ENCODE measurements at regions not wholly inside any gene's neighbourhood (a gene's known extent, or its start where the extent isn't known, plus 50 kb on each side); places are given as distances from the start of the nearest gene placed in this dataset.

DNA sequence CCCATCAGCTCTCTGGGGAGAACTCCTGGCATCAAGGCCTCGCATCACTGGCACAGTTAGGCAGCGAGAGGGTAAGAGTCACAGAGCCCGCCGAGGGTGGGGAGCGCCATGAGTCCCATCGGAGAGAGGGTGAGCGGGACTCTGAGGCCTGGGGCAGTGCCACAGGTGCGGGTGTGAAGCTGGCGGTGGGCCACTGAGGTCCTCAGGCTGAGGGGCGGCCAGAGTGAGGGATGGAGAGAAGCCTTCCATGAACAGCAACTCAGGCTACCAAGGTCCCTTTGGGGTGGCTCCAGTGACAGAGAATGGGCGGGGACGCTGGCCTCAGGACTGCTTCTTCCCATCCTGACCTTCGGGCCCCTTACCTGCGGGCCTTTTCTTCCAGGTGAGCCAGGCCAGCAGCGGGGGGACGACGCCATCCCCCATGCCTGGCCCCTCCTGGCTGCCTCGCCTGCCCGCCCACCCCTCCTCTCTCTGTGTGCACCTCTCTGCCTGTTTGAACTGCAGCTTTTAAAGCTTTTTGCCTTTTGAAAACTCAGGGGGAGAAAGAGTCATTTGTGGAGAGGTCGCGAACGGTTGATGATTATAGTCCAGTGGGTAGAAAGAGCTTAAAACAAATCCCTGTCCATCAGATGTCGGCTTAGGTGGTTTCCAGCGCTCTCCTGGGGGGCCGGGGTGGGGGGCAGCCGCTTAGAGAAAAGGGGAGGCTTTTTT lies 149.3 kb upstream of the GSE1 start:
- no peak for DNase-seq

GRCh38 chr16:85464383-85465305 lies 148.5 kb upstream of the GSE1 start:
- DNase-seq = peak; percentile 69

DNA sequence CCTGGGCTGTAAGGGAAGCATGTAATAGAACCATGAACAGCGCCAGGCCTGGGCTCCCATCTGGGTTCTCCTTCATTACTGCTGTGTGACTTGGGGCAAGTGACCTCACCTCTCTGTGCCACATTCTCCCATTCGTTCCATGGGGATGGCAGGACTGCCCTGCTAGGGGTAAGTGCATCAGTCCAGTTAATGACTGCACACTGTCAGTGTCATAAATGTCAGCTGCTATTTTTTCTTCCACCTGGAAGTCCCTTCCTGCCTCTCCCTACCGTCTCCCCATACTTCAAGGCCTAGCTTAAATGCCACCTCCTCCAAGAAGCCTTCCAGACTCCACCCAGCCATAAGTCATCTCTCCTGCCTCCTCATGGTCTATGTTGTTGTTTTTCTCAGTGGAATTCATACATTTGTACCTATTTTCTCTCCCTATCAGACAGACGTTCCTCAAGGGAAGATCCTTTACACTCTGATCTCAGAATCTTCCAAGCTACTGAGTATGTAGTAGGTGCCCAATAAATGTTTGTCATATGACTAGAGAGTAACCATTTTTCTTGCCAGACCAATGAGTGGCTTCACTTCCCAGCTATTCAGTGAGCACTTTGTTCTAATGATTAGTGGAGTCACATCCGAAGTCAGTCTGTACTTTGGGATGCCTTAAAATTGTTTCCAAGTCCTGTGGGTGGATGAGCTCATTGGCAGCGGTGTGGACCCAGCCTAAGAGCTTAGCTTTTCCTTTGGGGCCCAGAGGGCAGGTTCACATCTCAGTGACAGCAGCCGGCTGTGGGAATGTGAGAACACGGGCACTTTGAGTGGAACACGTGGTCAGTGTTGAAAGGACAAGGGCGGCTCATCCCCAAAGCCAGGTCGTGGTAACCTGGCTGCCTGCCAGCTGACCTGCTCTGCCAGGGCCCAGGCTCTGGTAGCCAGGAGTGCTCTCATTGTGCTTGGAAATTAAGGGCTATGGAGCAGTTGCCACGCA lies 147.5 kb upstream of the GSE1 start:
- no peak for DNase-seq

GRCh38 chr16:85466304-85466700 lies 146.8 kb upstream of the GSE1 start:
- no peak for DNase-seq

- no peak for DNase-seq
These were observed 146.1 kb upstream of the GSE1 start for GRCh38 chr16:85466989-85467388.

GRCh38 chr16:85469929-85470590 lies 143.1 kb upstream of the GSE1 start:
- DNase-seq = no peak

GRCh38 chr16:85470873-85471272 lies 142.2 kb upstream of the GSE1 start:
- DNase-seq = no peak

DNA sequence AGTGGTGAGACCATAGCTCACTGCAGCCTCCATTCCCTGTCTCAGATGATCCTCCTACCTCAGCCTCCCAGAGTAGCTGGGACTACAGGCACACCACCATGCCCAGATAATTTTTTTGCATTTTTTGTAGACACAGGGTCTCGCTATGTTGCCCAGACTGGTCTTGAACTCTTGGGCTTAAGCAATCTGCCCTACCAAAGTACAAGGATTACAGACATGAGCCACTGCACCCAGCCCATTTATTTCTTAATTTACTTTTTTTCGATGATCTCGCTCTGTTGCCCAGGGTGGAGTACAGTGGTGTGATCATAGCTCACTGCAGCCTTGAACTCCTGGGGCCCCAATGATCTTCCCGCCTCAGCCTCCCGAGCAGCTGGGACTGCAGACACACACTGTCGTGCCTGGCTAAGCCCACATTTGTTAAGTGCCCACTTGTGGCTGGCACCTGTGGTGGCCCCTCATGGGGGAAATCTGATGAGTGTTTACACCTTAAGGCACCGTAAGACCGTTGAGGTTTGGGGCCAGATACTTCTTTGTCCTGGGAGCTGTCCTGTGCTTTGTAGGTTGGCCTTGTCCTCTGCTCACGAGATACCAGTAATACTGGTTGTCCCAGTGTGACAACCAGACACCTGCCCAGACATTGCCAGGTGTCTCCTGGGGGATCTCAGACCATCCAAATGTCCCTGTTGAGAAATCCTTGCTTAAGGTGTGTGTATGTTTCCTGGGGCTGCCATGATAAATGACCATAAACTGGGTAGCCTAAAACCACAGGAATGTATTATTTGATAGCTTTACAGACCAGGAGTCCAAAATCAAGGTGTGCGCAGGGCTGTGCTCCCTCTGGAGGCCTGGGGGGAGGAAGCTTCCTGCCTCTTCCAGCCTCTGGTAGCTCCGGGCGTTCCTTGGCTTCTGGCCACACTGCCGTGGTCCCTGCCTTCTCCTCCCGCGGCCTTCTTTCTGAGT lies 141.4 kb upstream of the GSE1 start:
- DNase-seq = peak; percentile 82

DNA sequence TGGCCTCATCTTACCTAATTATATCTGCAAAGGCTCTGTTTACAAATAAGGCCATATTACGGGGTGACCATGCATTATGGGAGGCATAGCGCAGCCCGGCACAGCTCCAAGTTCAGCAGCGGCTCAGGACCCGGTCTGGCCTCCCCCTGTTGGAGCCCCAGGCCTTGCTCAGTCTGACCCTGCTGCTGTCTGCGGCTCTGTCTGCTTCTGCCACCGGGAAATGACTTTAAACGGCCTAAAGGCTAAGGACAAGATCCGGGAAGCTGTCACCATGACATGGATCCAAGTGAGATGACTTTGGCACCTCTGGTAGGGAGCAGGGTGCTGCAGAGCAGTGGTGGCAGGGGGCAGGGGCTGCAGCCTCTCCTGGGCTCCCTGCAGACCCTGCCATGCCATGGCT lies 140.6 kb upstream of the GSE1 start:
- DNase-seq = no peak

- no peak for DNase-seq
These were observed 139.8 kb upstream of the GSE1 start for GRCh38 chr16:85473323-85473722.

DNA sequence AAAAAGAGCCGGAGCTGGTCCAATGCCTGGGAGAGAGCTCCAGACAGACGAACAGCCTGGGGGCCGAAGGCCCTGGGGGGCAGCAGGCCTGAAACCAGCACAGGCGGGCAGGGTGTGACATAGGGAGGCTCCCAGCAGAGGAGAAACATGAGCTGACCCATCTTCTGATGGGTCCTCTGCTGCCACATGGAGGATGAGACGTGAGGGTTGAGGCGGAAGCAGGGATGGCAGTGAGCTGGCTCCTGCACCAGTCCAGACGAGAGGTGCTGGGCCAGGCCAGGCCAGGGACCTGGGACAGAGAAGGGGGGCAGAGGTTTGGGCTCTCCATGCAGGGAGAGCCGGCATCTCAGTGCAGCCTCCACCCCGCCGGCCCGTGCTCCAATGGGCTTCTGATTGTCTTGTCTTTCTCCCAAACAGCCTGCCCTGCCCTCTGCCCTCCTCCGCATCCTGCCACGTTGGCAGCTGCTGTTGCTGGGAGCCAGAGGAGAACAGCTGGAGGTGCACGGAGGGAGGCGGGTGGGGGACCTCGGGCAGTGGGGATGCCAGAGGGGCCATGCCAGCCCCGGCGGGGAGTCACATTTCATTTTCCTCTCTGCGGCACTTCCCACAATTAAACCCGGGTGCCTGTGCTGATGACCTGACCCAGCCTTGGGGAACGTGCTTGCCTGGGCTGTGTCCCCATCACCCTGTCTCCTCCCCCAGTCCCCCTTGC lies 139.1 kb upstream of the GSE1 start:
- DNase-seq = peak; percentile 34

DNA sequence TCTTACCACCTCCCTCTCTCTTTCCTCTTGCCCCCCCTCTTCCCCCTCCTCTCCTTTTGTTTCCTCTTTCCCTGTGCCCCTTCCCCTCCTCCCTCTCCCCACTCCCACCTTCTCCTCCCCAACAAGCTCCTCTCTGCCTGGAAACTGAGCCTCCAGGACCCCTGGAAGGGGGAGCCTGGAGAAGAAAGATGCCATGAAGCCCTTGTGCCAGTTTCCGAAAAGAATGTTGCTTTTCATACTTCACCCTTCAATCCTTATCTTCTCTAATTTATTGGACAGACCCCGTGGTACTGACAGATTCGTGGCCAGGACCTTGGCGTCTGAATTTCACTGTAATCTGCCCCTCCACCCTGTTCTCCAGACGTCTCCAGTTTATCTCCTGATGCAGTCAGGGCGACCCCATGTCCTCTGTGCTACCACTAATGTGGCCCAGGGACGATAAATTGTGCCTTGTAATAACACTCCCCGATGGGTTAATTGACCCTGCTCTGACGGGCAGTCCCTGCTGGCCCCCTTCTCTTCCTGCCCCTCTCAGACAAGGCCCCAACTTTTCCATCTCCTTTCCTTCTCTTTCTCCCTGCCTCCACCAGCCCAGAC lies 138.4 kb upstream of the GSE1 start:
- no peak for DNase-seq

DNA sequence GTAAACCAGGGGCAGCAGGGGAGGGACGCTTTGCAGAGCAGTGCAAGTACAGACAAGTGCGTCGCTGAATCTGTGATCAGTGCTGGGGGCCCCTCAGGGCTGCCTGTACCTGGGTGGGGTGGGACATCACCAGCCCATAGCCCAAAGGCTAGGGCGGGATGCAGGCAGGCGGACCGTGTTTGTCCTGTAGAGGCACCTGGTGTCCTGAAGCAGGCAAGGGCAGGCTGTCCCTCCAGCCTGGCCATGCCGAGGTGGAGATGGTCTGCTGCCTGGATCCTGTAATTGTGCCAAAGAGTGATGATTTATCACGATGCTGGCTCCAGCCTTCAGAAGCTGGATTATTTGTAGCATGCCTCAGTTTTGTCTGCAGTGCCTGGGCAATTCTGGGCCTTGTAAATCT lies 137.9 kb upstream of the GSE1 start:
- DNase-seq = no peak

- DNase-seq = no peak
These were observed 137.3 kb upstream of the GSE1 start for GRCh38 chr16:85475691-85476300.

DNA sequence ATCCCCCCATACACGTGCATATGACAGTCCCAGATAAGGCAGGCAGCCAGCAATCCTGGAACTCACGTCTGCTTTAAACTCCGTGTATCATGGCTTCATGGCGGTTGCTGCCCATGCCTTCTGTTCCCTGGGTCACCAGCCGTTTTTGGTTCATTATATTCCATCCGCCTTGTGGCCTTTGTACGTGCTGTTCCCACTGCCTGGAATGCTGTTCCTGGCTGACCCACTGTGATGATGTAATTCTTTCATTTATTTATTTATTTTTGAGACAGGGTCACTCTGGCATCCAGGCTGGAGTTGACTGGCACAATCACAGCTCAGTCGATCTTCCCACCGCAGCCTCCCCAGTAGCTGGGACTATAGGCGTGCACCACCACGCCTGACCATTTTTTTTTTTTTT lies 136.7 kb upstream of the GSE1 start:
- DNase-seq = no peak

DNA sequence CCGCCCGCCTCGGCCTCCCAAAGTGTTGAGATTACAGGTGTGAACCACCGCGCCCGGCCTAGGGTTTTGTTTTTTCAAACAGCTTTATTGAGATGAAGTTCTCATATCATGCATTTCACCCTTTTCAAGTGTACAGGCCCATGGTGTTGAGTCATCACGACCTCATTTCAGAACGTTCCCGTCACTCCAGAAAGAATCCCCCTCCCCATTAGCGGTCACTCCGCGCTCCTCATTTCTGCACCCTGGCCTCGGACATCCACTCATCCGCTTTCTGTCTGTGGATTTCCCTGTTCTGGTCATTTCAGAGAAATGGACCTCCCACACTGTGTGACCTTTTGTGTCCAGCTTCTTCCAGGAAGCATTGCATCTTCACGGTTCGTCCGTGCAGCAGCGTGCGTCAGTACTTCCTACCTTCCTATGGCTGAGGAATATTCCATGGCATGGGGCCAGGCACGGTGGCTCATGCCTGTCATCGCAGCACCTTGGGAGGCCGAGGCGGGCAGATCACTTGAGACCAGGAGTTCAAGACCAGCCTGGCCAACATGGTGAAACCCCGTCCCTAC lies 135.2 kb upstream of the GSE1 start:
- no peak for DNase-seq

DNA sequence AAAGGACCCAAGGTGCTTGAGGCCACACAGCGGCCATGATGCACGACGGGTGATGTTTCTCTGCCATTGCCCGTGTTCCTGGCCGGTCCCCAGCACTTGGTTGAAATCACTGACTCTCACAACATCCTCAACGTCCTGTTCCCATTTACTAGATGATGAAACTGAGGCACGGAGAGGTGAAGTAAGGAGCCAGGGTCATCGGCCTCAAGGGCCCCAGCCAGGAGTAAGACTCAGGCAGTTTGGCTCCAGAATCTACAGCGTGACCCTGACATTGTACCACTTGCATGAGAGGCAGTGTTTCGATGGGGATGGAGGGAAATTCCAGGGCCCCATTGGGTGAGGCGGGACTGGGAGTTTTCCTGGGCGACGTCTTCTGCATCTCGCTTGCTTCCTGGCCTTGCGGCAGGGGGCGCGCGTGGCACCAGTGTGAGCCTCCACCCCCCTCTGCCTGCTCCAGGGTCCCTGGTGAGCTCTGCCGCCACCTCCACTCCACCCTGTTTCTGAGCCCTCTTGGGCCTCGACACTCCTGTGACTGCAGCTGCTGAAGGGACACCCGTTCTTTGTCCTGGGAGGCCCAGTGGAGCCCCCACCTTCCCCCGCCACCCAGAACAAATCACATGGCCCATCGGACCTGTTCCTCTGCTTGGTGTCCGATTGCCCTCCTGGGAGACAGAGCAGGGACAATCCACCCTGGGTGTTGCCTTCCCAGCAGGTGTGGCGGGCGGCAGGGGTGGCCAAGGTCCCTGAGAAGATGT lies 133.0 kb upstream of the GSE1 start:
- DNase-seq = no peak

GRCh38 chr16:85480727-85481101 lies 132.4 kb upstream of the GSE1 start:
- DNase-seq = no peak

DNA sequence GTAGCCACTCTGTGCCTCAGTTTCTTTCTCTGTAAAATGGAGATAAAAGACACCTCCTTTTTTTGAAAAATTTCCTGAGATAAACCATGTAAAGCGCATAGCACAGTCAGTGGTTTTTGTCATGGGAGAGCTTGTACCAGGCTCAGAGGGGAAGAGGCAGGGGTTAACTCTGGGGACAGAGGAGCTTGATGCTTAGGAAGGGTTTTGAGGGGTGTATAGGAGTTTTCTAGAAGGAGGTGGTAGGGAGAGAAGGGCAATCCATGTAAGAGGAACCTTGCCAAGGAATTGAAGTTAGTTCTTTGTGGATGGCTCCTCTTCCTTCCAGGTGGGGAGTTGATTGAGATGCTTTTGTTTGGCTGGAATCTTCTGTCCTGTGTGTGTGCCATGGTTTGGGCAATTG lies 131.9 kb upstream of the GSE1 start:
- no peak for DNase-seq

Measured in DMS79 (cell line).